OCI-LY3 (cell line): ENCODE measurements at regions not wholly inside any gene's neighbourhood (a gene's known extent, or its start where the extent isn't known, plus 50 kb on each side); places are given as distances from the start of the nearest gene placed in this dataset.

Source experiments
- EZH2phosphoT487 ChIP-seq: fragments of 200-600 bp; shearing (Covaris generic); IDR thresholded peaks from 2 replicates; pipeline ENCODE4 v1.6.1; 2018; ENCODE audit warnings: antibody characterized with exemption, mixed run types, low read depth
- TF ChIP-seq, protein P1 (sequence below): fragments of 200-600, 300-600 bp; sonication (generic); IDR thresholded peaks from 2 replicates; pipeline ENCODE4 v1.5.1; 2014; ENCODE audit warnings: antibody characterized with exemption, low read length, low read depth

DNA sequence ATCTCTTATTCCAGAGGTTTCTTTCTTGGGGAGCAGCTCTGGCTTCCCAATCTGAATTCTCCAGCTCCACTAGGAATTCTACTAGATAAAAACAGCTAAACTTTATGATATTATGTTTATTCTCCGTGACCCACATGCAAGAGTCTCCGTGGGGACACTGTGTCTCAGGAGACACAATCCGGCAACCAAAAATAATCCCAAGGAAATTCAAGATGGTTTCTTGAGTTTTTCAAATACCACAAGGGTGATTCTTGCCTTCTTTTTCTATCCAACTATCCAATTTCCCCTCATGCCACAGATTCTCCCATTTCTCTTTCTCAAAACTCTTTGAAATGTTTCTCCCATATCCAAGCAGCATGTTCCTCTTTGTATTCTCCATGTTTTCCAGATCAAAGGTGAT is 103.1 kb downstream of the FAS start:
- TF ChIP-seq, protein P1, sequence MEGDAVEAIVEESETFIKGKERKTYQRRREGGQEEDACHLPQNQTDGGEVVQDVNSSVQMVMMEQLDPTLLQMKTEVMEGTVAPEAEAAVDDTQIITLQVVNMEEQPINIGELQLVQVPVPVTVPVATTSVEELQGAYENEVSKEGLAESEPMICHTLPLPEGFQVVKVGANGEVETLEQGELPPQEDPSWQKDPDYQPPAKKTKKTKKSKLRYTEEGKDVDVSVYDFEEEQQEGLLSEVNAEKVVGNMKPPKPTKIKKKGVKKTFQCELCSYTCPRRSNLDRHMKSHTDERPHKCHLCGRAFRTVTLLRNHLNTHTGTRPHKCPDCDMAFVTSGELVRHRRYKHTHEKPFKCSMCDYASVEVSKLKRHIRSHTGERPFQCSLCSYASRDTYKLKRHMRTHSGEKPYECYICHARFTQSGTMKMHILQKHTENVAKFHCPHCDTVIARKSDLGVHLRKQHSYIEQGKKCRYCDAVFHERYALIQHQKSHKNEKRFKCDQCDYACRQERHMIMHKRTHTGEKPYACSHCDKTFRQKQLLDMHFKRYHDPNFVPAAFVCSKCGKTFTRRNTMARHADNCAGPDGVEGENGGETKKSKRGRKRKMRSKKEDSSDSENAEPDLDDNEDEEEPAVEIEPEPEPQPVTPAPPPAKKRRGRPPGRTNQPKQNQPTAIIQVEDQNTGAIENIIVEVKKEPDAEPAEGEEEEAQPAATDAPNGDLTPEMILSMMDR: no peak
- no peak for TF ChIP-seq EZH2phosphoT487
